Upper lobe of right lung (tissue), 1 donor: ENCODE measurements at regions not wholly inside any gene's neighbourhood (a gene's known extent, or its start where the extent isn't known, plus 50 kb on each side); places are given as distances from the start of the nearest gene placed in this dataset.

Experiments used
- ATAC-seq: fragments of 200-7000 bp; cut with Tn5 transposase; one replicate; pipeline ENCODE4 v1.9.1; 2020; ENCODE audit warnings: mild to moderate bottlenecking, moderate library complexity
- DNase-seq: peaks from one replicate; pipeline ENCODE4 v3.0.0-alpha.2; 2020
- H3K27ac ChIP-seq: fragments of 200-600 bp; one replicate; pipeline ENCODE4 v1.8.0; 2022
- H3K27me3 ChIP-seq: fragments of 200-600 bp; one replicate; pipeline ENCODE4 v1.8.0; 2022; ENCODE audit warnings: mild to moderate bottlenecking
- H3K36me3 ChIP-seq: fragments of 200-600 bp; one replicate; pipeline ENCODE4 v1.8.0; 2022
- H3K4me1 ChIP-seq: fragments of 200-600 bp; one replicate; pipeline ENCODE4 v1.8.0; 2022
- H3K4me3 ChIP-seq: fragments of 200-600 bp; one replicate; pipeline ENCODE4 v1.8.0; 2022; ENCODE audit warnings: mild to moderate bottlenecking
- H3K9me3 ChIP-seq: fragments of 200-600 bp; one replicate; pipeline ENCODE4 v1.8.0; 2022
- CTCF ChIP-seq: fragments of 200-600 bp; IDR thresholded peaks from one replicate; pipeline ENCODE4 v1.8.0; 2022; ENCODE audit warnings: antibody characterized with exemption
- intact Hi-C: fragments of 100-400 bp; cut with DNase I; formaldehyde crosslinking; loops from one replicate; pipeline ENCODE4 v1.11.0; 2022
- donor health status: DM: no; HTN: yes; CAD: no; lungs with severe emphysema.

- H3K27ac ChIP-seq: no peak overlapping the region
- DNase-seq (no peak), ATAC-seq (no peak)
- no peak overlapping the region for H3K4me3 ChIP-seq
- no peaks in the 10 kb centered on the region for H3K36me3 ChIP-seq
- TF ChIP-seq CTCF: no peak
- H3K27me3 ChIP-seq: no peaks in the 10 kb centered on the region
- no peaks in the 10 kb centered on the region for H3K9me3 ChIP-seq
- intact Hi-C loops: no loop called here
- H3K4me1 ChIP-seq: no peaks in the 10 kb centered on the region
Measured at GRCh38 chr16:55120826-55121225, 190.2 kb downstream of the IRX5 start.

GRCh38 chr16:55123652-55124051 lies 193.0 kb downstream of the IRX5 start:
- TF ChIP-seq CTCF: no peak
- DNase-seq: no peak
- H3K4me3 ChIP-seq: no peak overlapping the region
- intact Hi-C loops: no loop called here
- H3K36me3 ChIP-seq: no peaks in the 10 kb centered on the region
- H3K27me3 ChIP-seq: no peaks in the 10 kb centered on the region
- ATAC-seq: no peak
- no peak overlapping the region for H3K27ac ChIP-seq
- no peaks in the 10 kb centered on the region for H3K9me3 ChIP-seq
- no peaks in the 10 kb centered on the region for H3K4me1 ChIP-seq

- no peak overlapping the region for H3K27ac ChIP-seq
- H3K9me3 ChIP-seq: no peaks in the 10 kb centered on the region
- peak; percentile 43 for ATAC-seq
- no peak overlapping the region for H3K4me3 ChIP-seq
- H3K27me3 ChIP-seq: no peaks in the 10 kb centered on the region
- no peak for TF ChIP-seq CTCF
- DNase-seq: no peak
- intact Hi-C loops: no loop called here
- no peaks in the 10 kb centered on the region for H3K4me1 ChIP-seq
- H3K36me3 ChIP-seq: no peaks in the 10 kb centered on the region
Measured at GRCh38 chr16:55125818-55126385, 195.2 kb downstream of the IRX5 start.

GRCh38 chr16:55126456-55126855 lies 195.8 kb downstream of the IRX5 start:
- DNase-seq: no peak
- intact Hi-C loops: no loop called here
- no peak overlapping the region for H3K4me3 ChIP-seq

GRCh38 chr16:55130456-55130855 lies 193.5 kb upstream of the IRX6 start:
- Histone ChIP-seq H3K27ac (no peak overlapping the region), H3K36me3 (no peaks in the 10 kb centered on the region), H3K27me3 (no peaks in the 10 kb centered on the region), H3K9me3 (no peaks in the 10 kb centered on the region), H3K4me1 (no peaks in the 10 kb centered on the region), H3K4me3 (no peak overlapping the region)
- DNase-seq (no peak), ATAC-seq (no peak)
- intact Hi-C loops: no loop called here
- TF ChIP-seq CTCF: no peak

More at GRCh38 chr16:55126456-55126855, 195.8 kb downstream of the IRX5 start:
- no peak for TF ChIP-seq CTCF
- Histone ChIP-seq H3K27ac (no peak overlapping the region), H3K9me3 (no peaks in the 10 kb centered on the region), H3K36me3 (no peaks in the 10 kb centered on the region), H3K27me3 (no peaks in the 10 kb centered on the region), H3K4me1 (no peaks in the 10 kb centered on the region)
- peak; percentile 12 for ATAC-seq

- intact Hi-C loops: no loop called here
- Histone ChIP-seq H3K27ac (no peak overlapping the region), H3K4me3 (no peak overlapping the region), H3K4me1 (no peaks in the 10 kb centered on the region), H3K27me3 (no peaks in the 10 kb centered on the region), H3K9me3 (no peaks in the 10 kb centered on the region), H3K36me3 (no peaks in the 10 kb centered on the region)
- no peak for TF ChIP-seq CTCF
- no peak for DNase-seq
- ATAC-seq: no peak
Measured at GRCh38 chr16:55130911-55131310, 193.1 kb upstream of the IRX6 start.
